Stimulated activated naive CD4-positive, alpha-beta T cell treated with Interleukin-2 at 50 U/mL for 16 hours (primary cell): ENCODE measurements at regions not wholly inside any gene's neighbourhood (a gene's known extent, or its start where the extent isn't known, plus 50 kb on each side); places are given as distances from the start of the nearest gene placed in this dataset.

Experiments used
- DNase-seq: peaks from one replicate; lab custom pipeline; 2025; lab: John Stamatoyannopoulos, UW

DNA sequence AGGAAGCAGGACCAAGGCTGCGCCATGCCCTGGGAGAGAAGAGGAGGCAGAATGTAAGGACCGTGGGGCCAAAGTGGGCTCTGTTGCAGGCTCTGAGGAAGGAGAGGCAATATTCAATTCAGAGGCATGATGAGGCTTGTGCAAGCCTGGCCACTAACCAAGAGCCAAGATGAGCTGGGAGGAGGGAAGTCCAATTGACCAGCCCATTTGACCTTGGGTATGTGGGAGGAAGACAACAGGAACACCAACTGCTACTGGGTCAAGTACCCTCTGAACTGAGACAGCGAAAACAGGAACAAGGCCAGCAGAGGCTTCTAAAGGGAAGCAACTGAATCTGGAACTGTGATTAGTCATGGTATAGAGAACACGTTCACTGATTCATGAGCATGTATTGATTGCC lies 779.6 kb downstream of the MAFB start:
- no peak for DNase-seq

DNA sequence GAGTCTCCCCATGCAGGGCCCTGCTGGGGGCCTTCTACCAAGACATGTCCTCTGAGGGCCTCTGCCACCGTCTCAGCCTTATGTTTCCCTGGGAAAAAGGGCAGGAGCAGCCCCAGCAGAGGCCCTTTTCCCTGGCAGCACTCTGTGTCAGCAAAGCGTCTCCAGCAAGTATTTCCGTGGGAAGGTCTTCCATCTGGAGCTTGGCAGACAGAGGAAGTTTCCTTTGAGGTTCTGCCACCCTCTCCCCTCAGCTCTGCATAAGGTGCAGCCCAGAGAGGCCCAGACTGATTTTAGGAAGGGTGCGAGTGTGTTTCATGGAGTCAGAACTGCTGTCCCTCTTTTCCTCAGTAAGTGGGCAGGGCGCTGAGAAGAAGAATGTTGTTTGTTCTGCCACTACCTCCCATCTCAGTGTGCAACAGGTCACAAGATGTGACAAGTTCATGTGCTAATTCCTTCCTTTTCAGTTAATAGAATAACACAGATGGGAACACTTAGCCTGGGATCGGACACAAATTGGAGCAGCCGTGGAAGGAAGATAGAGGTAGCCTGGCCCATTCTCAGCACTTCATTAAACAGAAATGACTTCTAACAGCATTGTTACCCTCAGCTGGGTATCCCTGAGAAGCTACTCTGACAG lies 784.4 kb downstream of the MAFB start:
- no peak for DNase-seq

DNA sequence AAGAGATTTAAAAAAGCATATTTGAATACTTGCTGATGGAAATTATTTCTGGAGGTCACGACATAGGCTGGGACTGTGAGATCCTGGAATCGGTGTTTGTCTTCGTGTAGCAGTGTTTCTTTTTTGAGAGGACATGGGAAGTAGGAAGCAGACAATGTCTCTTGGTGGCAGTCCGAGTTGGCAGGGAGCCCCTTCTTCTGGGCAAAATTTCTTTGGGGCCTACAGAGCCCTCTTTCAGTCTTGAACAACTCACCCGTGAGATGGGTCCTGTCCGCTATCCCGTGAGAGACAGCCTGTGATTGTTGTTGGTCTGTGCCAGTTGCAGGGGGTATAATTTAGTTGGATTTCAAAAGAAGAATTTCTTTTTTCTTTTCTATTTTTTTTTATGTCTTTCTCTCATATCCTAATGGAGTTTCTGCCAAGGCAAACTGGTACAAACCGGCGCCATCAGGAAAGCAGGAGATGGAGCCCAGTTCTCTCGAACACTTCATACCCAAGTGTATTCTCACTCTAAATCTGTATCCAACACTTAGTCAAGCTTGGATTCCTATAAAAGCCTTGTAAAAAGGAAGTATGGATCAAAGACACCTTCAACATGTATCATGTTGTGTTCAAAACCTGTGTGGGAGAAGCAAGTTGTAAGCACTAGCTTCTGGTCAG lies 785.1 kb downstream of the MAFB start:
- no peak for DNase-seq

DNA sequence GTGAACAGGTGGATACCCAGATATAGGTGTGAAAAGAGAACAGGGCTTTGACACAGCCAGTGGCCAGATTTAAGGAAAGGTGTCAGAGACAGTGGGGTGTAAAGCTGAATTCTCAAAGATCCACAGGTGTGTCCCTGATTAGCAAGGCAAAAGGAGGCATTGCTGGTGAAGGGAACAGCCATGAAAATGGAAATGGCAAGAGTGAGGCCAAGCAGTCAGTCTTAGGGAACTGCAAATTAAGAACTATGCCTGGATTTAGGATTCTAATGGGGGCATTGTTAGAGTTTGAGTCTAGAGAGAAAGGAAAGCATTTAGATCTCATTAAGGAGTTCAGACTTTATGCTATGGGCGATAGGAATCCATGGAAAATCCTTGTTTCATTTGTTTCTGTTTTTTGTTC lies 789.2 kb downstream of the MAFB start:
- DNase-seq = no peak

DNA sequence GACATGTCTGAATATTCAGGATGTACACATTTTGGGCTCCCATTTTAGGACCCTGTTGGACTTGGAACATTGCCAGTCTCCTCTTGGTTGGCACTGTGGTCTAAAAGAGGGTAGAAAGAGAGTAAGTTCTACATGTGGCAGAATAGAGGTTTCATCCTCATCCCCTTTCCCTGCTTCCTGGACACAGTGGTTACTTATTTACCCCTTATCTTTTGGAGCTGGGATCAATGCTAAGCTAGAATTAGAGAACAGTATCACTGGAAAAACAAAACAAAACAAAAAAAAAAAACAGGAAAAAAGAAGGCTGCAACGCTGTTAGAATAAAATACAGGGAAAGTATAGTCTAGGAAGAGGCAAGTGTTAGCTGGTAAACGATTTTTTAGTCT lies 790.6 kb downstream of the MAFB start:
- DNase-seq = no peak

DNA sequence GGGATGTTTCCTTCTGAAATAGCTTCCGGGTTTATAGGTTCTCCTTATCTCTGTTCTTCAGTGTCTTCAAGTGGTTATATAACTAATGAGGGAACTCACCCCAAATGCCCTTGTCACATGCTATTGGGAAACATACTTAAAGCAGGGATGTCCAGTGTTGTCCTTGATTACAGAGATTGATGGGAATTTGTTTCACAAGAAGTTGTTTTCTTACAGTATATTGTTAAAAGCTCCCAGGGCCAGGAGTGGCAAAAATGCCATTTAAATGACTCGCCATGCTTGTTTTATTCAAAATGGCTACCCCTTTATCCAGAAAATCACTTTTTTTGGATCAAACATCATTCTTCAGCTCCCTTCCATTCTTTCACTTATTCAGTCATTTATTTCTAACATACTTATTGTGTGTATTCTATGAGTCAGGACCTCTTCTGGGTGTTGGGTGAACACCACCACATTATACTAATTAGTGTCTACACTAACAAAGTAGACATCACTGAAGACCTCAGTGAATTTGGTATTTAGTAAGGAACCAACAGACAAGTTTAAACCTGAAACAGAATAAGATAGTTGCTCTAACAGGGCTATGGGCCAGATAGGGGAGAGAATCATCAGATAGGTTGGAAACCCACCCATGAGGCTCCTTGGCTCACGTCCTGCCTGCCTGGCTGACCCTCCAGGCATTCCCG lies 791.1 kb downstream of the MAFB start:
- DNase-seq = no peak

DNA sequence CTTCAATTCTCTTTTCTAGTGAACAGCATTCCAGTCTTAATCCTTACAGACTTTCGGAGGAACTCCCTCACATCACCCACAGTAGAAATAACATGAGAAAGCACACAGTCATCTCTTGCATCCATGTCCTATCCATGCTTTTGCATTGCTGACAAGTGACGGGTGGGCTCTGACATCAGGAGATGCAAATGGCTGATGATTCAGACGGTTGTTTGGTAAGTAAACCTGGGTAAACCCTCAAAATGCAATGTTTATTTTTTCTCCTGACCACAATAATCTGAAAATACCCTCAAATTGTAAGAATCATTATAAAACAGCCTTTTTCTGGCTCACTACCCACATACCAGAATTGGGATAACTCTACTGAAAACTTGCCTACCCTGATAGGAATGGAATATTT lies 792.0 kb downstream of the MAFB start:
- DNase-seq = no peak

DNA sequence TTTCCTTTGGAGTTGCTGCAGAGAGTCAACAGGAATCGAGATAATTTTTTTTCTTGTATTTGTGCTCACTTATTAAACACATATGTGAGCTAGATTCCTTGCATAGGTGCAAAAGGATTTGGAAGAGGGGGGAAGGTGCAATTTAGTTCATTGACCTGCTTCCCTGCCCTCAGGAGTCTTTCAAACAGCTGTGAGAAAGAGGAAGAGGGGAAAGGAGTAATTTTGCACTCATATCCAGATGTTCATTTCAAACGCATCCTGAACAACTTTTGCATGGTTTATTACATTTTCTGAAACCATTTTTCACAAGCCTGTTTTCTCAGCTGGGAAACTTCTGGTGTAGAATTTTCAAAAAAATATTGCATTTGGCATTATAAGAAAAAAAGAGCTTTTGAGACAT lies 795.0 kb downstream of the MAFB start:
- DNase-seq = no peak

DNA sequence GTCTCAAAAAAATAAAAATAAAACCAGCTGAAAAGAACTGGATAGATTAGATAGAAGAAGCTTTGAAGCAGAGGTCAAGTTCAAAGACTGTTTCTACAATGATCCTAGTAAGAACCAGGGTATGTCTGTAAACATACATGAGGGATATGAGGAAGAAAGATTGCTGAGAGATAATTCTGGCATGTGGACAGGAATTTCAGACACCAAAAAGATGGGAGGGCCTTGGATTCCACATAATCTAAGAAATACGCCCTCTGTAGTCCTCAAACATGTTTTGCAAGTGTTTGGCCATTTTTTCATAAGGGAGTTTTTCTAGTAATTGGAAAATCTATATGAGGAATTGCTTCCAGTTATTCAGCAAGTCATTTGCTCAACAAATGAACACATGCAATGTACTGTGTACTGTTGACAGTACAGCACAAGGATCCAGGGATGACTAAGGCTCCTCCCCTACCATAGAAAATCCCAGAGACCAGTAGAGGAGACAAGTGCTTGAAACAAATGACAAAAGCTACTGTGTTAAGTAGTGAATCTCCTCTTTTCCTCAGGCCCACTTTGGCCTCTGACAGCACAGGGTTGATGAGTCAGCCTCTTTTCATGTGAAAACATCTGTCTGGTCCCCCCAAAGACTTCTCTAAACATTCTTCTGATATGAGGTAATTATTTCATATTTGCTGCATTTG lies 795.9 kb downstream of the MAFB start:
- DNase-seq = no peak

DNA sequence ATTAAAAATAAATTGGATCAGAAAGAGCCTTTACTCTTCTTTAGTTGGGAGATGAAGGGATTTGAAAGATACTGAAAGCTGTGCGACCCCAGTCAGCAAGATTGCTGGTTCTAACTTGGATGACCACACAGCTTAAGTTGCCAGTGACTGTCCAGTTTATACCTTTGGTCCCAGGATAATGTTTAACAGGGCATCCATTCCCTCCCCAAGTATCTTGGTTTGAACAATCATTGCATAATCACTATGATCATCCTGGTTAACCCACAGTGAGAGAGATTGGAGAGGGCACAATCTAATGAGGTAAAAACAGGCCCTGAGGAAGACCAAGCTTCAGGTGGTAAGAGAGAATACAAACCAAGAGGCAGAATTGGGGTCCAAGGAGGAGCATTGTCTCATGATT lies 798.3 kb downstream of the MAFB start:
- DNase-seq = no peak

DNA sequence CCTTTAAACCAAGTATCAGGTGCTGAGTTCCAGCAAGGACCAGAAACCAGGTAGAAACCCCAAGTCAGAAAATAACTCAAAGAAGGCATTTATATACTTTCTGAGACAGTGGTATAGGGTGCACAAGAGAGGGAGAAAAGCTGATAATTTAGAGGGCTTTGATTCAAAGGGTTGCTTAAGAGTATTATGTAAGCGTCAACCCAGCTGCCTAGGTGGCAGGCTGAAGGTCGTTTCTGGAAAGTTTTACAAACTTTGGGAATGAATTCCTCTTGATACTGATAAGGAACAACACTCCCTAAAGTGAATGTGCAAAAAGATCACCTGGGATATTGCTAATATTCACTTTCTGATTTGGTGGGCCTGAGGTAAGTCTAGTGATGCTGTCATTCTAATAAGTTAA lies 800.7 kb downstream of the MAFB start:
- no peak for DNase-seq

DNA sequence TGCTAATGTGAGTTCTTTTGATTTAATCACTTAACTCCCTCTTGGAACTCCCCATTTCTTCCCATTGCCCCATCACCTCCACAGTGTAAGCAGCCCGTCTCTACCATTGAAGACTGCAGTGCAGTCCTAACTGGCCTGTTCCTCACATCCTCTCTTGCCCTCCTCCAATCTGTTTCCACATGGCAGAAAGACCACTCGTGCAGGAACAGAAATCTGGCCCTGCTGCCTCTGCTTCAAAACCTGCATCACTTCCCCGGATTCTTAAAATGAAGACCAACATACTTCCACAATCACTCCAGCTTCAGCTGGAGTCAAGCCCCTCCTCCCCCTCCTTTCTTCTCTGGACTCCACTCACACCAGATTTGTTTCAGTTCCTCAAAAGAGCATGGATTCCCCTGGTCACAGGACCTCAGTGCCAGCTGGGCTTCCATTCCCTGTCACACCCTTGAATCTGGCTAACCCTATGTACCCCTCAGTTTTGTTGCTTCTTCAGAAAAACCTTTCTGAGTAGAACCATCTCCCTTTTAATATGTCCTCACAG lies 802.3 kb downstream of the MAFB start:
- DNase-seq = no peak

DNA sequence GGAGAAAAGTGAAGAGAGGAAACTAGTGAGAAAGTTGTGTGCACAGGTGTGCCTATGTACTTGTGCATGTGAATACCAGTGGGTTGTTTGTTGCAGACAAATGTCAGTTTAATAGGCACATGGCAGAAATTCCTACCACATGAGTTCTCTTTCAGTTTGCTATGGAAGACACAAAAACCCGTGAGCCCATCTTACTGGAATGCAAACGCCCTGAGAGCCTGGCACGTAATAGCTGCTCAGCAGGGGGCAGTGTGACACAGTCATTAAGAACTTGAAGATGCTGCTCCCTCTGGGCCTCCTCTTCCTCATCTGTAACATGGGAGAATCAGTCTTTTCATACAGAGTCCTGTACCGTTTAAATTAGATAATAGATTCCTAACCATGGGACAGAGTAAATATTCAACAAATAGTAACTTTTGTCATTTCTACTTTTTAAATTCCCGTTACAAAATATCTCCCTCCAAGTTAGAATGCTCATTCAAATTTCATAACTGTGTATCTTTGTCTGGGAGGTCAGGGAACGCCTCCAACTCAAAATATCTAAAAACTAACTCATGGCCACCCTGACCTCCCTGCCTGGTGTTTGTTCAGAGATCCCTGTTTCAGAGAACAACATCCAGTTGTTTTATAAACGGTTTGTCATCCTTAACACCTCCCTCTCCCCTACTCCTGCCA lies 802.9 kb downstream of the MAFB start:
- no peak for DNase-seq

DNA sequence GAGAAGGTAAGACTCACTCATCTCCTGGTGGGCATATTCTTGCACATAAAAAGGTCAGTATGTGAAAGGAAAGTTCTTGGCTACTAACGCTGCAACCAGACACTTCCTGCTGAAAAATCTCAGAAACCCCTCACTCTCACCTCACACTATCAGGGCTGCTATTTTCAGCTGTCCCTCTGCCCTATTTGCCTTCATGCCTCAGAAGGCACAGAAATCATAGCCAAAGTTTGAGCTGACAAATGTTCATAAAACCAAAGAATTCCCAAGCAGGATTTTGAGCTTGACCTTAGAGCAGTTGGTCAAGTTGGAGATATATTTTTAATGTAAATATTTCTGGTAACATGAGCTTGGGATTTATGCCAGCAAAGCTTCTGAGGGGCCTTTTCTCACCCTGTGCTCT lies 806.2 kb downstream of the MAFB start:
- DNase-seq = no peak

DNA sequence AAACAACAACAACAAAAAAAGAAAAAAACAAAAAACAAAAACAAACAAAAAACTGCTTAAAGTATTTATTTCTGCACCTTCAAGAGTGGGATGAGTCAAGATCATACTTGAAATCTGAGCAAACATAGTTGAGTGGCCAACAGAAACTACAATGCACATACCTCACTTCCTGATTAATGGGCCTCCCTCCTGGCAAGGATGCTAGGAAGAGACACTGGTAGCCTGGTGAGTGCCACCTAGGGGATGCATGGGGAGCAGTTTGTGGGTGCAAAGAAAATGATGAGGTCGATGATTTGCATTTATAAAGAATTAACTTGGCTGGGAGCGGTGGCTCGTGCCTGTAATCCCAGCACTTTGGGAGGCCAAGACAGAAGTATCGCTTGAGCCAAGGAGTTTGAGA lies 808.1 kb downstream of the MAFB start:
- no peak for DNase-seq

DNA sequence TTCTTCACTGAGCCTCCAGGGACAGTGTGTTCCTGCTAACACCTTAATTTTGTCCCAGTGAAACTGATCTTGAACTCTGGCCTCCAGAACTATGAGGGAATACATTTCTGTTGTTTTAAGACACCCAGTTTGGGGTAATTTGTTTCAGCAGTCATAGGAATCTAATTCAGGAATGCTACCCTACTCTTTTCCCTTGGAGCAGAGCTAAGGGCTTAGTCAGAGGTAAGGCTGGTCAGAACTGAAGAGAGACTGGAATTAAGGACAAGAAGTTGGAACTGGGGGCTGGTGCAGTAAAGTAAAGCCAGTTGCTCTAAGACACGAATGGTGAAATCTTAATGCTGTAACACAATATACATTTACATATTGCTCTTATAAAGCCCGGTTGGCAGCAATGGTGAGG lies 809.7 kb downstream of the MAFB start:
- no peak for DNase-seq

DNA sequence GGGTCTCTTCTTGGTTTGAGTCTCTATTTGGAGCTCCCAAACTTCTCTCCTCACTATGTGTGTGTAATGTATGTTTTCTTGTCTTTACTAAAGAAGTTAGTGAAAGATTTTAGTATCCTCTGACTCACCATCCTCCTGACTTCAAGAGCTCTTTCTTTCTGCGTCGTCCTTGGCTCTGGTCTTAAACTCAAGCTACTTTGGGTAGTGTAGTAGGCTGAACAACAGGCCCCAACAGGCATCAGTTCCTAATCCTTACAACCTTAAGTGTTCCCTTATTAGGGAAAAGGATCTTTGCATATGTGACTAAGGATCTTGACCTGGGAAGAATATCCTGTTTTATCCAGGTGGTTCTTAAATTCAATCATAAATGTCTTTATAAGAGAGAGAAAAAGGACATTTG lies 810.2 kb downstream of the MAFB start:
- DNase-seq = no peak

DNA sequence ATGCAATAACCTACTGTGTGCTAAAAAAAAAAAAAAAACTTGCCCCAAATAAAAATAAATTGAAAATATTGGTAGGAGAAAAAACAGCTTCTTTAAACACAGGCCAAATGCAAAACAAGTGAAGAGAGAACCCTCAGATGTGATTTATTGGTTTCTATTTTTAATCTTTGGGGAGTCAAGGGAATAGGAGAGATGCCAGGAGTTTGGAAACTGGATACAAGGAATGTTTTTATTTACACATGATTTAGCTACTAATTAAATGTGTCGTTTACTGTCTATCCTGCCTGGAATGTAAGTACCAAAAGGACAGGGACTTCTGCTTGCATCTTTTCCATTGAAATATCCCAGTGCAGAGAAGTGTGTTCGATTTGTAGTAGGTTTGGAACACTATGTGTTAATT lies 810.7 kb downstream of the MAFB start:
- DNase-seq = no peak

DNA sequence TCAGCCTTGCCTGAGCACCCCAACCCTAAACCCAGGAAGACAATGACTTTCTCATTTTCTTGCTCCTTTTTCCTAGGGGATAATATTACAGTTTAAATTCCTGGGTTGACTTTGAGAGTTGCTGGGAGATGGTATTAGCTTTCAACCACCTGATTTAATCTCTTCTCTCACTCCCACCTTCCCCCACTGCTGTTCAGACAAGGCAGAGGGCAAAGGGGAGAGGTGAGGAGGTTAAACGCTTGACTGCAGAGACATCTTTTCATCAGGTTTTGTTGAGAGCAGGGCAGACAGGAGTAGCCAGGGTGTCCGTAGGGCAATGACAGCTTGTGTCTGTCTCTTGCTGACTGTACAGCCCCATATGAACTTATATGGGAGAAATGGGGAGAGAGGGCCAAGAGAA lies 811.2 kb downstream of the MAFB start:
- DNase-seq = no peak

DNA sequence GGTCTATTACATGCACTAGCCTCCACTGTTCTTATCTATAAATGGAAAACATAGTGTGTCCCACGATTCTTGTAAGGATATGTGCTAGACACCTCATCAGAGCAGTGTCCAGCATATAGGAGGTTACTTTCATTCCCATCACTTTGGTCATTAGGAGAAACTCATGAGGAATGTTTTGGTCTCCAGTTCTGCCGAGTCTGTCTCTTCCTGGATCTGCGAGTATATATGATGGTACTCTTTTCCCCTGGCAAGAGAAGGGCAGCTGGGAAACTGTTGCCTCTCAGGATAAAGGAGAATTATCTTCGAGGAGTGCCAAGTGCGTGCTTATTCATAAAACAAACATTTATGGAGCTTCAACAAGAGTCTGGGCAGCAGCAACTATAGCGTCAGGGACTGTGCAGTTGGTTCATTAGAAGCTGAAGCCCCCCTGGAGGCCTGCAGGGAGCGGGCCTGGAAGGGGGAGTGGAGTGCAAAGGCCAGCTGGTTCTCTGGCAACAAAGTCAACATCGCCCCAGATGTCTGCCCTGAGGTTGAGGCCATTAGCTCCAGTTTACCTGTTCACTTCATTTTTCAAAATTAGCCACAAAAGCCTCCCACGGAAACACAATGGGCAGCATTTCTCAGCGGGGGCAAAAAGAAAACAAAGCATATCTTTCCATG lies 811.9 kb downstream of the MAFB start:
- DNase-seq = no peak

DNA sequence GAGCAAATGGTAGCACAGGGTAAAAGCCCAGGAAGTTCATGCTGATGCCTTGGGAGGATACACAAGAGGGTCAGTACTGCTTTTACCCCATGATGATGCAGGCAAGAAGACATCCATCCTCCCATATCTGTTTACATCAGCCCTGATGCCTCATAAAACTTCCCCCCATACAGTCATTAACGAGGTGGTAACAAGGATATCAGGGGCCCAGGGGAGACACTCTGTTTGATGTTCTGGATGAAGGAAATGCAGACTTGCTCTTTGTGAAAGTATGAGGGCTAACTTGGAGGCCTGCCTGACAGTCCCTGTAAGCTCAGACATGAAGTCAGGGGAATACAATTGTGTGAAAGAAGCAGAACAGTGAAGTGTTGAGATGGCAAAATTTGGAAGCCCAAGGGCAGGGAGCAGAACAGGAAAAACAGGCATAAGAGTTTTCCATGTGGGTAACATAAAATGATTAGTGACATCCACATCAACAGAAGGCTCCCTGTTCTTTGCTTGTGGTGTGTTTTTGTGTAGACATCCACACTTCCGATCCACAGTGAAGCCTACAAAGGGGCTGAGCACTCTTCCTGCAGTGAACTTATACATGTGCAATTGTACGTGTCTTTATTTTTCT lies 813.4 kb downstream of the MAFB start:
- no peak for DNase-seq
